K562 (cell line): ENCODE measurements at regions not wholly inside any gene's neighbourhood (a gene's known extent, or its start where the extent isn't known, plus 50 kb on each side); places are given as distances from the start of the nearest gene placed in this dataset.

Experiments
- ATAC-seq: fragments of 200-7000 bp; cut with Tn5 transposase; 3 replicates; pipeline ENCODE4 v1.9.1; 2020; ENCODE audit warnings: moderate library complexity
- BruUV-seq: library from RNA; stranded (reverse); fragments of 400-500 nt; replicated peaks from 2 replicates; lab custom pipeline; 2021; lab: Mats Ljungman, UMichigan
- CTCF ChIA-PET: fragments of 300-600 bp; formaldehyde crosslinking; extraction: SDS; loops from one replicate; lab custom pipeline; 2021; ENCODE audit warnings: low intra/inter-chr PET ratio; lab: Yijun Ruan, JAX
- POLR2A ChIA-PET: fragments of 300-600, 350-650 bp; sonication (Branson Sonifier 250); formaldehyde crosslinking; extraction: SDS; loops from one replicate; lab custom pipeline; 2021; ENCODE audit warnings: antibody characterized with exemption, inconsistent platforms; lab: Yijun Ruan, JAX
- DNase-seq, 4 experiments: peaks; one replicate each; pipeline versions ENCODE4 v3.0.0 to v3.0.0-alpha.2; 2011 to 2018; ENCODE audit warnings: low spot score in 3 of 4, mixed read lengths in 3 of 4; ENCODE audit errors: extremely low read depth in 1 of 4
- FAIRE-seq: peaks from 2 replicates; lab custom pipeline; 2011; peaks lifted over from hg19 to GRCh38; lab: Jason Lieb, UNC
- H2AFZ ChIP-seq: 2 replicates; pipeline ENCODE4 v1.6.0; 2011; ENCODE audit warnings: low read depth, low read length, control low read depth, inconsistent platforms
- H3K27ac ChIP-seq: fragments of 200-600 bp; 3 replicates; pipeline ENCODE4 v1.8.0; 2011; ENCODE audit warnings: low read depth, mild to moderate bottlenecking, control low read depth, inconsistent platforms, low read length, moderate library complexity, mixed read lengths; ENCODE audit errors: extremely low read depth
- H3K27me3 ChIP-seq, 2 experiments: fragments of 300-600 bp in 1 of 2; 2 replicates in 1 of 2; 3 replicates in 1 of 2; pipeline versions ENCODE4 v1.6.0 to v1.8.0; 2011; ENCODE audit warnings: inconsistent platforms in 2 of 2, low read length in 2 of 2, mild to moderate bottlenecking in 1 of 2, mixed read lengths in 1 of 2, moderate library complexity in 1 of 2; ENCODE audit not compliant: control insufficient read depth in 2 of 2, insufficient read depth in 2 of 2
- H3K36me3 ChIP-seq: fragments of 300-600 bp; 3 replicates; pipeline ENCODE4 v1.8.0; 2011; ENCODE audit warnings: mild to moderate bottlenecking, low read length, inconsistent platforms; ENCODE audit not compliant: control insufficient read depth, insufficient read depth
- H3K4me1 ChIP-seq, 2 experiments: fragments of 200-600 bp in 1 of 2; replicated peaks in 1 of 2; 2 replicates in 1 of 2; 3 replicates in 1 of 2; pipeline versions ENCODE4 v1.5.1 to v1.8.0; 2011; ENCODE audit warnings: inconsistent platforms in 2 of 2, low read length in 2 of 2, mild to moderate bottlenecking in 1 of 2, mixed read lengths in 1 of 2, moderate library complexity in 1 of 2; ENCODE audit not compliant: control insufficient read depth in 2 of 2, insufficient read depth in 2 of 2
- H3K4me2 ChIP-seq: 2 replicates; pipeline ENCODE4 v1.6.1; 2011; ENCODE audit warnings: low read length, control low read depth, inconsistent platforms, mixed read lengths; ENCODE audit not compliant: insufficient read depth
- H3K4me3 ChIP-seq: fragments of 200-600 bp; sonication (generic), shearing (Covaris generic); 2 replicates; pipeline ENCODE4 v1.5.1; 2016; ENCODE audit warnings: control low read depth, inconsistent platforms
- H3K79me2 ChIP-seq: fragments of 200-600 bp; 3 replicates; pipeline ENCODE4 v1.8.0; 2011; ENCODE audit warnings: low read length, inconsistent platforms; ENCODE audit not compliant: control insufficient read depth, insufficient read depth
- H3K9ac ChIP-seq, 2 experiments: 2 replicates each; pipeline versions ENCODE4 v1.6.0 to v1.6.1; 2011; ENCODE audit warnings: low read depth in 2 of 2, low read length in 2 of 2, control low read depth in 1 of 2, inconsistent platforms in 1 of 2, mild to moderate bottlenecking in 1 of 2, mixed read lengths in 1 of 2; ENCODE audit not compliant: insufficient read depth in 1 of 2
- H3K9me1 ChIP-seq: one replicate; pipeline ENCODE4 v1.6.0; 2011; ENCODE audit warnings: inconsistent platforms, mild to moderate bottlenecking, low read length, moderate library complexity; ENCODE audit not compliant: control insufficient read depth, insufficient read depth
- H3K9me3 ChIP-seq: replicated peaks from 2 replicates; pipeline ENCODE4 v1.5.1; 2011; ENCODE audit warnings: low read depth, low read length, inconsistent platforms; ENCODE audit not compliant: control insufficient read depth, insufficient read depth
- H4K20me1 ChIP-seq: replicated peaks from 2 replicates; pipeline ENCODE4 v1.6.1; 2011; ENCODE audit warnings: low read length, inconsistent platforms, mixed read lengths; ENCODE audit not compliant: control insufficient read depth, insufficient read depth
- MTF1 ChIP-seq: fragments of 250-450 bp; sonication (Bioruptor Pico); IDR thresholded peaks from 2 replicates; pipeline ENCODE4 v1.9.0; 2021; ENCODE audit warnings: moderate library complexity, mild to moderate bottlenecking, inconsistent platforms, borderline replicate concordance
- NCOA1 ChIP-seq: fragments of 450-650 bp; IDR thresholded peaks from 2 replicates; pipeline ENCODE4 v1.6.1; 2016; ENCODE audit warnings: low read depth
- PCBP2 ChIP-seq: fragments of 200-400 bp; formaldehyde crosslinking; IDR thresholded peaks from 2 replicates; pipeline ENCODE4 v1.6.1; 2018; ENCODE audit warnings: low read length, low read depth, mild to moderate bottlenecking, moderate library complexity; ENCODE audit not compliant: poor library complexity, severe bottlenecking
- RBM22 ChIP-seq: fragments of 200-400 bp; formaldehyde crosslinking; IDR thresholded peaks from 2 replicates; pipeline ENCODE4 v1.6.1; 2018; ENCODE audit warnings: low read length, low read depth; ENCODE audit not compliant: poor library complexity, severe bottlenecking
- SRSF3 ChIP-seq: fragments of 200-400 bp; formaldehyde crosslinking; IDR thresholded peaks from 2 replicates; pipeline ENCODE4 v1.6.1; 2016; ENCODE audit warnings: mild to moderate bottlenecking, low read length, moderate library complexity; ENCODE audit not compliant: insufficient read depth
- U2AF2 ChIP-seq: fragments of 200-400 bp; formaldehyde crosslinking; optimal IDR thresholded peaks from 2 replicates; pipeline ENCODE3; 2017; ENCODE audit warnings: low read depth, mild to moderate bottlenecking, low read length
- ZEB2 ChIP-seq: fragments of 450-650 bp; IDR thresholded peaks from 2 replicates; pipeline ENCODE4 v1.6.1; 2016
- WGBS: fragments of 100-300 bp; shearing (Covaris generic); methylation state at CpG from one replicate; pipeline ENCODE4 v1.1.6; 2016; ENCODE audit warnings: low coverage, mixed read lengths; ENCODE audit not compliant: insufficient coverage; ENCODE audit errors: missing lambda C conversion rate; 5-methylcytosine and 5-hydroxymethylcytosine counted together
- in situ Hi-C: fragments of 300-500 bp; cut with MboI; formaldehyde crosslinking; loops from 4 replicates; pipeline ENCODE4 v1.15.0; 2018; ENCODE audit warnings: inconsistent platforms, mixed read lengths
- intact Hi-C: fragments of 100-400 bp; cut with micrococcal nuclease; formaldehyde crosslinking; loops from 2 replicates; pipeline ENCODE4 v1.14.2; 2022
- TF ChIP-seq, protein P1 (sequence below): fragments of 450-650 bp; IDR thresholded peaks from 2 replicates; pipeline ENCODE4 v1.6.1; 2016; ENCODE audit warnings: borderline replicate concordance
- TF ChIP-seq, protein P2 (sequence below): fragments of 250-450 bp; sonication (Bioruptor Pico); IDR thresholded peaks from 2 replicates; pipeline ENCODE4 v1.8.0; 2022; ENCODE audit warnings: inconsistent platforms

GRCh38 chr7:79666472-79666871 lies 213.0 kb upstream of the MAGI2 start:
- Histone ChIP-seq H3K4me3 (no peak overlapping the region), H3K27ac (no peak overlapping the region), H3K9ac (no peak overlapping the region), H3K79me2 (no peaks in the 10 kb centered on the region), H4K20me1 (no peaks in the 10 kb centered on the region), H3K27me3 (no peaks in the 10 kb centered on the region), H3K9me1 (no peaks in the 10 kb centered on the region), H3K4me2 (no peak overlapping the region), H3K9me3 (peaks cover 2% of the 10 kb centered on the region; the same call in 1 of the 2 replicates), H2AFZ (no peak overlapping the region), H3K4me1 (no peaks in the 10 kb centered on the region), H3K36me3 (no peaks in the 10 kb centered on the region)
- FAIRE-seq, result no peak
- ChIA-PET POLR2A (no interaction called here), CTCF (no interaction called here)
- no peak for ATAC-seq
- intact Hi-C loops (no loop called here), in situ Hi-C loops (no loop called here)
- no peak for DNase-seq
- 0% methylated on average over 3 of the region's 3 CpGs for WGBS
- BruUV-seq, result no TSS peak
- TF ChIP-seq MTF1 (CRISPR knock-in tag) (no peak), ZEB2 (no peak), RBM22 (no peak), NCOA1 (no peak), U2AF2 (no peak), PCBP2 (no peak), SRSF3 (no peak)
- TF ChIP-seq, protein P1, sequence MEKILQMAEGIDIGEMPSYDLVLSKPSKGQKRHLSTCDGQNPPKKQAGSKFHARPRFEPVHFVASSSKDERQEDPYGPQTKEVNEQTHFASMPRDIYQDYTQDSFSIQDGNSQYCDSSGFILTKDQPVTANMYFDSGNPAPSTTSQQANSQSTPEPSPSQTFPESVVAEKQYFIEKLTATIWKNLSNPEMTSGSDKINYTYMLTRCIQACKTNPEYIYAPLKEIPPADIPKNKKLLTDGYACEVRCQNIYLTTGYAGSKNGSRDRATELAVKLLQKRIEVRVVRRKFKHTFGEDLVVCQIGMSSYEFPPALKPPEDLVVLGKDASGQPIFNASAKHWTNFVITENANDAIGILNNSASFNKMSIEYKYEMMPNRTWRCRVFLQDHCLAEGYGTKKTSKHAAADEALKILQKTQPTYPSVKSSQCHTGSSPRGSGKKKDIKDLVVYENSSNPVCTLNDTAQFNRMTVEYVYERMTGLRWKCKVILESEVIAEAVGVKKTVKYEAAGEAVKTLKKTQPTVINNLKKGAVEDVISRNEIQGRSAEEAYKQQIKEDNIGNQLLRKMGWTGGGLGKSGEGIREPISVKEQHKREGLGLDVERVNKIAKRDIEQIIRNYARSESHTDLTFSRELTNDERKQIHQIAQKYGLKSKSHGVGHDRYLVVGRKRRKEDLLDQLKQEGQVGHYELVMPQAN, result no peak
- TF ChIP-seq, protein P2, sequence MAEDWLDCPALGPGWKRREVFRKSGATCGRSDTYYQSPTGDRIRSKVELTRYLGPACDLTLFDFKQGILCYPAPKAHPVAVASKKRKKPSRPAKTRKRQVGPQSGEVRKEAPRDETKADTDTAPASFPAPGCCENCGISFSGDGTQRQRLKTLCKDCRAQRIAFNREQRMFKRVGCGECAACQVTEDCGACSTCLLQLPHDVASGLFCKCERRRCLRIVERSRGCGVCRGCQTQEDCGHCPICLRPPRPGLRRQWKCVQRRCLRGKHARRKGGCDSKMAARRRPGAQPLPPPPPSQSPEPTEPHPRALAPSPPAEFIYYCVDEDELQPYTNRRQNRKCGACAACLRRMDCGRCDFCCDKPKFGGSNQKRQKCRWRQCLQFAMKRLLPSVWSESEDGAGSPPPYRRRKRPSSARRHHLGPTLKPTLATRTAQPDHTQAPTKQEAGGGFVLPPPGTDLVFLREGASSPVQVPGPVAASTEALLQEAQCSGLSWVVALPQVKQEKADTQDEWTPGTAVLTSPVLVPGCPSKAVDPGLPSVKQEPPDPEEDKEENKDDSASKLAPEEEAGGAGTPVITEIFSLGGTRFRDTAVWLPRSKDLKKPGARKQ (CRISPR knock-in tag), result no peak
